ENCODE measurements at regions not wholly inside any gene's neighbourhood (a gene's known extent, or its start where the extent isn't known, plus 50 kb on each side); places are given as distances from the start of the nearest gene placed in this dataset.
"Not testable (repeated sequence)": the region's sequence is repeated elsewhere in the genome, so short reads cannot be mapped to it uniquely, and the experiment has no call there.

DNA sequence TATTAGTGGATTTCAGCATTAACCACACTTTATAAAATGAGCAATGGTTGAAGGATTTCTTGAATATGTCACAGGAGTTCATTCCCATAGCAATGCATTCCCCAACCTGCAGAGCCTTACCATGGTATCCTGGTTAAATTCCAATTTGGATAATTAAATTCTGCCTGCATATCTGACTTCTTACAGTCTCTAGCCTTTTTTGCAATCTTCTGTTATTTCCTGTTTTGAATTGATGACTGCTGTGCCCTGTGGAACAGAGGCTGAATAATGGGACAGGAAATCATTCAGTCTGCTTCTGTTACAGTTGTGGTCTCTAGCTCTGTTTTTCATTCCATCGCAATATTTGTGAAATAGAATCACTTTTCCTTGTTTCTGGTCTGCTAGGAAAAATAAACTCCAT is 1823.9 kb downstream of the PLA2G4A start:
- ATAC-seq (ENCODE audit: insufficient read depth, low FRiP score), result no peak

DNA sequence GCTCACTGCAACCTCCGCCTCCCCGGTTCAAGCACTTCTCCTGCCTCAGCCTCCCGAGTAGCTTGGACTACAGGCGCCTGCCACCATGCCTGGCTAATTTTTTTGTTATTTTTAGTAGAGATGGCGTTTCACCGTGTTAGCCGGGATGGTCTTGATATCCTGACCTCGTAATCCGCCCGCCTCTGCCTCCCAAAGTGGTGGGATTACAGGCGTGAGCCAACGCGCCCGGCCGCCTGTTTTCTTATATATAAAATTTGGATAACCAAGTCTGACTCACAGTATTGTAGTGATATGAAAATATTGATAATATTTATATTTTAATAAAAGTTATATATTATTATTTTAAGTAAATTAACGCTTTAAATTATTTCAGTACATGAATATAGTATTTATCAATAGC is 1821.7 kb downstream of the BRINP3 start:
- not testable (repeated sequence) for ATAC-seq (ENCODE audit: insufficient read depth, low FRiP score); H3K9ac ChIP-seq (ENCODE audit: insufficient read depth in 1 of 2, low read length in 2 of 2); H3K27me3 ChIP-seq (ENCODE audit: control insufficient read depth in 3 of 3, insufficient read depth in 3 of 3, low read length in 2 of 3); H3K4me1 ChIP-seq (ENCODE audit: control insufficient read depth in 5 of 5, insufficient read depth in 5 of 5, low read length in 5 of 5); H3K4me3 ChIP-seq; H3K9me3 ChIP-seq (ENCODE audit: control insufficient read depth in 4 of 4, insufficient read depth in 3 of 4, low read length in 3 of 4); H3K27ac ChIP-seq (ENCODE audit: low read depth in 1 of 2, low read length in 1 of 2); H3K36me3 ChIP-seq (ENCODE audit: control insufficient read depth in 4 of 4, insufficient read depth in 4 of 4, low read length in 4 of 4); DNase-seq
- 95 to 96% methylated on average over 16 of the region's 16 CpGs for WGBS, 2 donors

More for the DNA sequence above, 1823.9 kb downstream of the PLA2G4A start:
- Histone ChIP-seq H3K4me3 (no peak overlapping the region), H3K4me1 (ENCODE audit: control insufficient read depth in 5 of 5, insufficient read depth in 5 of 5, low read length in 5 of 5) (no peaks in the 10 kb centered on the region), H3K9ac (ENCODE audit: insufficient read depth in 1 of 2, low read length in 2 of 2) (no peak overlapping the region), H3K36me3 (ENCODE audit: control insufficient read depth in 4 of 4, insufficient read depth in 4 of 4, low read length in 4 of 4) (no peaks in the 10 kb centered on the region), H3K9me3 (ENCODE audit: control insufficient read depth in 4 of 4, insufficient read depth in 3 of 4, low read length in 3 of 4) (peaks cover 0 to 2% (median 0%) of the 10 kb centered on the region in 4 donors), H3K27me3 (ENCODE audit: control insufficient read depth in 3 of 3, insufficient read depth in 3 of 3, low read length in 2 of 3) (no peaks in the 10 kb centered on the region), H3K27ac (ENCODE audit: low read depth in 1 of 2, low read length in 1 of 2) (no peak overlapping the region)
- 15 to 28% methylated on average over 1 of the region's 1 CpG for WGBS, 2 donors
- TF ChIP-seq, protein P1, sequence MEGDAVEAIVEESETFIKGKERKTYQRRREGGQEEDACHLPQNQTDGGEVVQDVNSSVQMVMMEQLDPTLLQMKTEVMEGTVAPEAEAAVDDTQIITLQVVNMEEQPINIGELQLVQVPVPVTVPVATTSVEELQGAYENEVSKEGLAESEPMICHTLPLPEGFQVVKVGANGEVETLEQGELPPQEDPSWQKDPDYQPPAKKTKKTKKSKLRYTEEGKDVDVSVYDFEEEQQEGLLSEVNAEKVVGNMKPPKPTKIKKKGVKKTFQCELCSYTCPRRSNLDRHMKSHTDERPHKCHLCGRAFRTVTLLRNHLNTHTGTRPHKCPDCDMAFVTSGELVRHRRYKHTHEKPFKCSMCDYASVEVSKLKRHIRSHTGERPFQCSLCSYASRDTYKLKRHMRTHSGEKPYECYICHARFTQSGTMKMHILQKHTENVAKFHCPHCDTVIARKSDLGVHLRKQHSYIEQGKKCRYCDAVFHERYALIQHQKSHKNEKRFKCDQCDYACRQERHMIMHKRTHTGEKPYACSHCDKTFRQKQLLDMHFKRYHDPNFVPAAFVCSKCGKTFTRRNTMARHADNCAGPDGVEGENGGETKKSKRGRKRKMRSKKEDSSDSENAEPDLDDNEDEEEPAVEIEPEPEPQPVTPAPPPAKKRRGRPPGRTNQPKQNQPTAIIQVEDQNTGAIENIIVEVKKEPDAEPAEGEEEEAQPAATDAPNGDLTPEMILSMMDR (IDR thresholded peaks at IDR 0.05; ENCODE audit: control extremely low read depth, extremely low read depth), result no peak
- peak in 2 of 3 donors; percentile 2 for DNase-seq

DNA sequence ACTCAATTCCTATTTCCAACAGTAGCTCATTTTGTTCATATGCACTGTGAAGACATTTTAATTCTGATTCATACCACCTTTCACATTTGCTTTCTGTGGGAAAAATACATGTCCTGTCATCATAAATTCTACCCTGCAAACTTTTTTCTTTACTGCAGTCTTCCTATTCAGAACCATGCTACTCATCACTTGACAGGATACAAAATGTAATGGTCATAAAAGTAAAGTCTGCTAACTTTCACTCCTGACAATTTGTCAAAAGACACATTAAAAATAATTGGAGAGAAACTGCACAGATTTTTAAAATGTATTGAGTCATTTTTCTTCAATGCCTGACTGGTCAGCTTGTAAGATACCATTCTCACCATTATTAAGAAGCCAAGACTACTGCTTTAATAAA is 1817.1 kb downstream of the BRINP3 start:
- DNase-seq (no peak), ATAC-seq (ENCODE audit: insufficient read depth, low FRiP score) (no peak)
- H3K9ac ChIP-seq (ENCODE audit: insufficient read depth in 1 of 2, low read length in 2 of 2), result no peak overlapping the region
- H3K27ac ChIP-seq (ENCODE audit: low read depth in 1 of 2, low read length in 1 of 2), result no peak overlapping the region
- H3K4me1 ChIP-seq (ENCODE audit: control insufficient read depth in 5 of 5, insufficient read depth in 5 of 5, low read length in 5 of 5), result no peaks in the 10 kb centered on the region
- no peaks in the 10 kb centered on the region for H3K36me3 ChIP-seq (ENCODE audit: control insufficient read depth in 4 of 4, insufficient read depth in 4 of 4, low read length in 4 of 4)
- TF ChIP-seq, protein P1 (IDR thresholded peaks at IDR 0.05; ENCODE audit: control extremely low read depth, extremely low read depth), result no peak
- no peaks in the 10 kb centered on the region for H3K27me3 ChIP-seq (ENCODE audit: control insufficient read depth in 3 of 3, insufficient read depth in 3 of 3, low read length in 2 of 3)
- no peak overlapping the region for H3K4me3 ChIP-seq
- no peaks in the 10 kb centered on the region for H3K9me3 ChIP-seq (ENCODE audit: control insufficient read depth in 4 of 4, insufficient read depth in 3 of 4, low read length in 3 of 4)

DNA sequence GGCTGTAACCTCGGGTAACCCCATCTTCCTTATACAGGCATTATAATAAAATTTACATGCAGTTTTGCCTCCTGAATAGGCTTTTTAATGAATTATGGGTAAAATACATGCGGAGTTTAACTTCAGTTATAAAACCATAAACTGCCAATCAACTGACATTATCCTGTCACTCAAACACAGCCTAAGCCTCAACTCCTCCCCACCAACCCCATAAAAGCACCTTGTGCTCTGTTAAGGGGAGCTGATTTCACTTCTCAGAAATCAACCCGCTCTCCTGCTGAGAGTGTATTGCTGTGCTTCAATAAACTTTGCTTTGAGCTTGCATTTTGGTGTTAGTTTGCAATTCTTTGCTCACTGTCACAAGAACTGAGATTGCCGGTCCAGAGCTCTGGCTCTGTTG is 1812.2 kb downstream of the BRINP3 start:
- H3K9me3 ChIP-seq (ENCODE audit: control insufficient read depth in 4 of 4, insufficient read depth in 3 of 4, low read length in 3 of 4), result peaks cover 0 to 9% (median 0%) of the 10 kb centered on the region in 4 donors
- no peak overlapping the region for H3K4me3 ChIP-seq
- TF ChIP-seq, protein P1 (IDR thresholded peaks at IDR 0.05; ENCODE audit: control extremely low read depth, extremely low read depth), result no peak
- no peak overlapping the region for H3K27ac ChIP-seq (ENCODE audit: low read depth in 1 of 2, low read length in 1 of 2)
- WGBS, 2 donors, result 78 to 84% methylated on average over 4 of the region's 4 CpGs
- H3K4me1 ChIP-seq (ENCODE audit: control insufficient read depth in 5 of 5, insufficient read depth in 5 of 5, low read length in 5 of 5), result no peaks in the 10 kb centered on the region
- ATAC-seq (ENCODE audit: insufficient read depth, low FRiP score) (no peak), DNase-seq (no peak)
- H3K36me3 ChIP-seq (ENCODE audit: control insufficient read depth in 4 of 4, insufficient read depth in 4 of 4, low read length in 4 of 4), result no peaks in the 10 kb centered on the region
- no peaks in the 10 kb centered on the region for H3K27me3 ChIP-seq (ENCODE audit: control insufficient read depth in 3 of 3, insufficient read depth in 3 of 3, low read length in 2 of 3)
- H3K9ac ChIP-seq (ENCODE audit: insufficient read depth in 1 of 2, low read length in 2 of 2), result no peak overlapping the region
